GM23248 (cell line): ENCODE measurements at regions not wholly inside any gene's neighbourhood (a gene's known extent, or its start where the extent isn't known, plus 50 kb on each side); places are given as distances from the start of the nearest gene placed in this dataset.

Experiments
- EZH2 ChIP-seq: fragments of 200-600 bp; sonication (generic); IDR thresholded peaks from 2 replicates; pipeline ENCODE4 v1.6.1; 2018; ENCODE audit warnings: antibody characterized with exemption, mild to moderate bottlenecking; ENCODE audit not compliant: insufficient read depth, poor library complexity, severe bottlenecking
- EZH2phosphoT487 ChIP-seq: fragments of 200-600 bp; sonication (generic); IDR thresholded peaks from 2 replicates; pipeline ENCODE4 v1.6.1; 2018; ENCODE audit warnings: antibody characterized with exemption, moderate library complexity, mild to moderate bottlenecking, low read depth; ENCODE audit not compliant: insufficient read depth

DNA sequence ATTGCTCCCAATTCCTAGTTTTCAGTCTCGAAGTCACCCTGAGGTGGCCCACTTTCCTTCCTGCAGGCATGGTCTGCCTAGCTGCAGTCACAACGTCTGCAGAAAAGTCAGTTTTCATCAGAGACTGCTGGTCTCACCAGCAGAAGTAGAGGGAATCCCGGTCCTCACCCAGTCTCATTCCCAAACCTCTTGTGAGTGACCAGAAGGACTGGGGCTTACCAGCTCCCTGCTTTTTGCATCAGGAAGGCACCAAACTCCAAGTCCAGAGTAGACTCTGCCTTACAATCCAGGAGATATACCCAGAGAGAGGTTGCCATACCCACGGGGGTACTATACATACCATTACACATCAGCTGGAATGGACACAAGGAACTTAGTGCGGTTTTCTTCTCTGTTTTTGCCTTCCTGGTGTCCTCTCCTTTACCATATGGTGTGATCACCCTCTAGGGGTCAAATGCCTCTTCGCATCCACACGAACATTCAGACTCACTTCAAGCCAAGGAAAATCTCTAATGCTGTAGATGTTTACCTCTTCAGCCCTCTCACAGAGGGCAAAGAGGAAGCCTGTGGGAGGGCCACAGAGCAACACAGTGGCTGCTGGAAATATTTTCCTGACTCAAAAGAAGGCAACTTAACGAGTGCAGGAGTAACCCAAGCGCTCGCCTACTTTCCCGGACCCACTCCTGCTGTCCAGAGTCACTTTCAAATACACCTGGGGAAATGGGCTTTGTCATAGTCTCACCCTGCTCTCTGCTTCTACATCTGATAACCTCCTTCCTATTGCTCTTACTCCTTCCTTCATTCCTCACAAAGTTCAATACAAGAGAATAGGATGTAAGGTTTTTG, 220.9 kb downstream of the C7orf25 start:
- TF ChIP-seq EZH2 = no peak
- TF ChIP-seq EZH2phosphoT487 = no peak
